GM18873 (cell line): ENCODE measurements at regions not wholly inside any gene's neighbourhood (a gene's known extent, or its start where the extent isn't known, plus 50 kb on each side); places are given as distances from the start of the nearest gene placed in this dataset.

Experiments used
- ATAC-seq: cut with Tn5 transposase; IDR thresholded peaks from one replicate; pipeline ENCODE4 v1.9.1; 2021; ENCODE audit warnings: mild to moderate bottlenecking, moderate library complexity, moderate number of reproducible peaks; ENCODE audit not compliant: unreplicated experiment, low FRiP score

DNA sequence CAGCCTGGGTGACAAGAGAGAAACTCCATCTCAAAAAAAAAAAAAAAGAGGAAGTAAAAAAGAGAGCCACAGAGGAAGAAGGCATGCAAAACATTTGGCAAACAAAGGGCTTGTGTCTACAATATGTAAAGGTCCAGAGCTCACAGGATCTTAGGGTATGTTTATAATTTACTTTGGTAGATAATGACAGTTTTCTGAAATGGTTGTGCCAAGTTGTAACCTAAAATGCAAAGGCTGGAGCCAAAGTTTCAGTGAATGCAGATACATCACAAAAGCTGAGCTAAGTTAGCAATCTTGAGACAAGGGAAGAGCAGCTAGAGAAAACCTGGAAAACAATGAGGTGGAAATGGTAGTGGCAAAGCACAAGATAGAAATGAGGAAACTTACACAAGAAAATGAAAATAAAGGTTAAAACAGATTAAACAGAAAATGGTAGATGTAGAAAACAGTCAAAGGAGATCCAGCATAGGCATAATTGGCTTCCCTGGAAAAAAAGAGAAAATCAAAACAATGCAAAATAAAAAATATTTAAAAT lies 77.5 kb upstream of the HK2 start:
- no peak for ATAC-seq

GRCh38 chr2:74759986-74760385 lies 73.9 kb upstream of the HK2 start:
- ATAC-seq = no peak

GRCh38 chr2:74760875-74761630 lies 72.9 kb upstream of the HK2 start:
- no peak for ATAC-seq

GRCh38 chr2:74762789-74763188 lies 71.1 kb upstream of the HK2 start:
- ATAC-seq = no peak

DNA sequence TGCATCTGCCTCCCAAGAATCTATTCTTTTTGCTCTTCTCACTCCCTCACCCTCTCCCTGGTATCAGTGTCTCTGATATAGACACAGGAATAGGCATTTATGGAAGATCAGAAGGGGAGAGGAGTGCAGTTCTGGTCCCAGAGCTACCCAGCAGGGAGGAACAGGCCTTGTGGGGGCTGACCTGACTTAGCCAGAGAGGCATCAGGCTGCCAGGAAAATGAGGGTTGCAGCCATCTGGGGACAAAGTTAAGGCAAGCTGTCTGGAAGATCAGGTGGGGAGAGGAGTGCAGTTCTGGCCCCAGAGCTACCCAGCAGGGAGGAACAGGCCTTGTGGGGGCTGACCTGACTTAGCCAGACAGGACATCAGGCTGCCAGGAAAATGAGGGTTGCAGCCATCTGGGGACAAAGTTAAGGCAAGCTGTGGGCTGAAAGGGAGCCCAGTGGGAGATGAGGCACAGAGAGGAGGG lies 69.9 kb upstream of the HK2 start:
- ATAC-seq = no peak

DNA sequence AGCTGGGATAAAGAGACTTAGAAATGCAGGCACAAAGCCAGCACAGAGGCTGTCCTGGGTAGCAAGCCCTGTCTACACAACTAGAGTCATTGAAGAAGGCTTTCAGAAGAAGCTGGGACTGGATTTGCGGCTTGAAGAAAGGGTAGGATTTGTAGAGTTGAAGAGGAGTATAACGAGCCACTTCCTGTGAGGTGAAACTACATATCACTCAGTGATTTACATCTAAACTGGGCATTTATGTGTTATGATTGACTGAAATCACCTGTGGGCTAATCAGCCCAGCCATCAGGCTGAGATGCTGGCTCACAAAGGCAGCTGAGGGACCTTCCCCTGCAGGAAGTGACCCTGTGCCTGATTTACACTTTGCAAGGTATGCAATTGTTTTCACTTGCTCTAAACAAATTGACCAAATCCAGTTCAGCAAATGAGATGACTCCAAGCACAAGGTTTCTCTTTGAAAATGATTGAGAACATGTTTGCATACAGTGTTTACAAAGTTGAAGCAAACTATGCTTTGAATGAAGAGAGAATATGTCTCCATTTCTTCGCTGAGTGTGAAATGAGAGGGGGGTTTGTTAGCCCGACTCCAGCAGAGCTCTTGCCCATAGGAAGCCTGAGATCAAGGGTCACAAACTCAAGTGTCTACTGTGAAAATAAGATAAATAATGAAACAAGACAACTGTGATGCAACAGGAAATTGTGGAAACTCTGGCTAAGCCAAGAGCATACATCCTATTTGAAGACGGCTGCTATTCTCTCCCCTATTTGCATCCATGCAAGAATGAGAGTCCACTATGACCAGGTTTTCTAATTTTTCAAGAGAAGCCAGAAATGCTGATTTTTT lies 69.3 kb upstream of the HK2 start:
- peak; percentile 49 for ATAC-seq

- no peak for ATAC-seq
These were observed 67.1 kb upstream of the HK2 start for GRCh38 chr2:74766780-74767179.

DNA sequence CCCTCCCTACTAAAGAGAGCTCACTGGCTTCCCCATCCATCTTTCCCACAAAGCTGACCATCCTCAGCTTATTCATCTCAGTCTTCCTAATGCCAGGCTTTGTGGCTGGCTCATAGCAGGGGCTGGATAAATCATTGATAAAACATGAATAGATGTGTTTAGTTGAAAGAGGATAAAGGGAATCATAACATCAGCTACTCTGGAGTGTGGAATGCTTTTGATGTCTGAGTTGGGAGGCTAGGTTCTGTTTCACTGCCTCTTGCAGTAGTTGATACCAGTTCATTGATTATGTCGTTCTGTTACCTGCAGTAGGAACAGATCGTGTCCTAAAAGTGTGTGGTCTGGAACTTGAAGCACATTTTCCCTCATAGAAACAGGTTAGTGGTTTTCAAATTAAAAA lies 66.3 kb upstream of the HK2 start:
- no peak for ATAC-seq

- no peak for ATAC-seq
These were observed 65.5 kb upstream of the HK2 start for GRCh38 chr2:74768401-74768914.

DNA sequence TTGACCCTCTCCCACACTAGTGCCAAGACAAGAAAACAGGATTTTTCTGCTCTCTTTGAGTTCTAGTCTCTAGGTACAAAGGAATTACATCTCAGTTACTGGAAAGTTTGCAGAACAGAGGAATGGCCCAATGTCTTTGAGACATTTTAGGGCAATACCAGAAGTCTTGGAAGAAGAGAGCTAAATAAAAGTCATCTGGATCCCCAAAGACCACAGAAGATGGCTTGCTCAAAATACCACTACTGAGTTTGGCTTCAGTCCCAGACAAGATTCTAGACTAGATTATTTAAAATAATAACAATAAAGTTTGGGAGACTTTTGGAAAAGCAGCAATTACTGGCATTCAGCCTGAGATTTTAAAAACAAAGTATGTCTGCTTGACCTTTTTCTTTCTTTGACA lies 61.9 kb upstream of the HK2 start:
- no peak for ATAC-seq

GRCh38 chr2:74777161-74777900 lies 56.6 kb upstream of the HK2 start:
- no peak for ATAC-seq

DNA sequence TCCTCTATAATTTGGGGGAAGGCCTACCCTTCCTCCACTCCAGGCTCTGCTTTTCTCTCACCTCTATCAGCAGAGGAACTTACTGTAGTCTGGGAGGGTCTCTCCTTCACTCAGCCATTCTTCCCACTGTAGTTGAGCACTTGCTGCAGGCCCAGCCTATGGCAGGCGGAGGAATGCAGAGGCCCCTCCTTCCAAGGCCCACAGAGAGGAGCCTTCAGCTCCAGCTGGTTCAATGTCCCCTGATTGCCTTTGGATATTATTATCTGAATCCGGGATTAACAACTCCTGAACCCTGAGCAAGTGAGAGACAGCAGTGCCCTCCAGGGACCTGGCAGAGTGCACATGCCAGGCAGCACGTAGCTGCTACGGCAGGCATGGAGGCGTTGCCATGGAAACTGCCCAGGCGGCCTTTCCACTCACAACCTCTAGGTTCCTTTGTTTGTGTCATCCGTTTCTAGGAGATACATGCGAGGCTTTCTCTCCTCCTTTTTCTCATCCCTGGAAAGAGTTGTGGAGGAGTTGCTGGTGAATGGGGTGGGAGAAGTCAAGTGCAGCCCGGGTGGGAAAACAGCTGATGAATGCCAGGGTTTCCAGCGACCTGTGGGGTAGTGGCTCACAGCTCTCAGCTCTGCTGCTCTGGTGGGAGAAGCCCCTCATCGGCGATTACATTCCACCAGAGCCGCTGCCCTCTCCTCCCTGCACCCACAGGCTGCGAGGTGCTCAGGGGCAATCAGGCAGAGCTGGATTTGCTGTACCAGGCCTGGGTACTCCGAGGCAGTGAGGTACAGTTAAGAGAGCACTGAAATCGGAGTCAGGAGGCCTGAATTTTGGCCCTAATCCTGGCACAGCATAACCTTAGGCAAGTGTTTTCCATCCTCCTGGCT lies 55.3 kb upstream of the HK2 start:
- ATAC-seq = no peak

DNA sequence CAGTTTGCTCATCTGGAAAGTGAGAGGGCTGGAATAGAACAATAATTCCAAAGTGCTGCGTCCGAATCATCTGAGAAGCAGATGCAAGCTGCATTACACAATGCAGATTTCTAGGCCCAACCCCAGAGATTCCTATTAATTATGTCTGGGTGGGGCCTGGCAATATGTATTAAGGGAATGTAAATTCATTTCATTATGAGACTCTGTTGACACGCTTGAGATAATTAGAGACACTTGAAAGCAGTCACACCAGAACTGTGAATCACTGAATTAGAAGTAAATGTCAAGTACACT lies 54.7 kb upstream of the HK2 start:
- ATAC-seq = no peak

GRCh38 chr2:74779587-74780135 lies 54.3 kb upstream of the HK2 start:
- ATAC-seq = no peak
